Natural killer cell (primary cell): ENCODE measurements at regions not wholly inside any gene's neighbourhood (a gene's known extent, or its start where the extent isn't known, plus 50 kb on each side); places are given as distances from the start of the nearest gene placed in this dataset.

ENCODE experiments used
- ATAC-seq, 3 donors: fragments of 150-1000 bp in 2 of 3; fragments of 200-7000 bp in 1 of 3; cut with Tn5 transposase; 1 replicate in 1 of 3; 2 replicates in 2 of 3; pipeline ENCODE4 v1.10.0; 2021; ENCODE audit warnings: mild to moderate bottlenecking in 2 of 3, moderate library complexity in 2 of 3
- DNase-seq, 2 donors: peaks; one replicate each; pipeline versions ENCODE4 v3.0.0 to v3.0.0-alpha.2; 2013 to 2021; ENCODE audit warnings: mixed read lengths in 1 of 2
- H3K27ac ChIP-seq: one replicate; pipeline ENCODE4 v1.5.1; 2013; ENCODE audit warnings: mild to moderate bottlenecking, low read length
- H3K27me3 ChIP-seq: one replicate; pipeline ENCODE4 v1.6.1; 2013; ENCODE audit warnings: low read length; ENCODE audit not compliant: control insufficient read depth, insufficient read depth
- H3K36me3 ChIP-seq: one replicate; pipeline ENCODE4 v1.6.1; 2013; ENCODE audit warnings: low read length; ENCODE audit not compliant: control insufficient read depth, insufficient read depth
- H3K4me1 ChIP-seq: one replicate; pipeline ENCODE4 v1.6.1; 2013; ENCODE audit warnings: low read length; ENCODE audit not compliant: control insufficient read depth, insufficient read depth
- H3K4me3 ChIP-seq: one replicate; pipeline ENCODE4 v1.5.1; 2013; ENCODE audit warnings: low read length
- H3K9me3 ChIP-seq: one replicate; pipeline ENCODE4 v1.6.1; 2013; ENCODE audit warnings: low read length; ENCODE audit not compliant: control insufficient read depth, insufficient read depth
- H3K27ac Mint-ChIP-seq, 2 donors: one replicate each; pipeline ENCODE4 v1.8.0; 2022; ENCODE audit warnings: mild to moderate bottlenecking in 2 of 2, mixed read lengths in 2 of 2, moderate library complexity in 1 of 2
- H3K27me3 Mint-ChIP-seq, 2 donors: one replicate each; pipeline ENCODE4 v1.8.0; 2022; ENCODE audit warnings: low read depth in 2 of 2, mixed read lengths in 2 of 2
- H3K36me3 Mint-ChIP-seq: one replicate; pipeline ENCODE4 v1.8.0; 2022; ENCODE audit warnings: mixed read lengths
- H3K4me1 Mint-ChIP-seq, 2 donors: one replicate each; pipeline ENCODE4 v1.8.0; 2022; ENCODE audit warnings: mixed read lengths in 2 of 2
- H3K4me3 Mint-ChIP-seq: one replicate; pipeline ENCODE4 v1.8.0; 2022; ENCODE audit warnings: mild to moderate bottlenecking, moderate library complexity, mixed read lengths
- H3K9me3 Mint-ChIP-seq, 2 donors: one replicate each; pipeline ENCODE4 v1.8.0; 2022; ENCODE audit warnings: mixed read lengths in 2 of 2
- WGBS: methylation state at CpG from one replicate; pipeline ENCODE4 v1.1.7; 2013; ENCODE audit warnings: missing lambda C conversion rate; ENCODE audit not compliant: insufficient coverage; 5-methylcytosine and 5-hydroxymethylcytosine counted together
- intact Hi-C: fragments of 100-400 bp; cut with micrococcal nuclease; formaldehyde crosslinking; loops from one replicate; pipeline ENCODE4 v1.14.2; 2022
- TF ChIP-seq, protein P1 (sequence below): fragments of 200-600 bp; IDR thresholded peaks from one replicate; pipeline ENCODE4 v1.8.0; 2022; ENCODE audit warnings: antibody characterized with exemption

GRCh38 chr12:60311940-60312339, 716.1 kb downstream of the SLC16A7 start:
- WGBS = 60% methylated on average over 1 of the region's 2 CpGs
- no peaks in the 10 kb centered on the region for H3K36me3 ChIP-seq
- intact Hi-C loops = no loop called here
- H3K27ac ChIP-seq = no peak overlapping the region
- no peaks in the 10 kb centered on the region for H3K4me1 ChIP-seq
- DNase-seq (no peak), ATAC-seq (no peak)
- TF ChIP-seq, protein P1, sequence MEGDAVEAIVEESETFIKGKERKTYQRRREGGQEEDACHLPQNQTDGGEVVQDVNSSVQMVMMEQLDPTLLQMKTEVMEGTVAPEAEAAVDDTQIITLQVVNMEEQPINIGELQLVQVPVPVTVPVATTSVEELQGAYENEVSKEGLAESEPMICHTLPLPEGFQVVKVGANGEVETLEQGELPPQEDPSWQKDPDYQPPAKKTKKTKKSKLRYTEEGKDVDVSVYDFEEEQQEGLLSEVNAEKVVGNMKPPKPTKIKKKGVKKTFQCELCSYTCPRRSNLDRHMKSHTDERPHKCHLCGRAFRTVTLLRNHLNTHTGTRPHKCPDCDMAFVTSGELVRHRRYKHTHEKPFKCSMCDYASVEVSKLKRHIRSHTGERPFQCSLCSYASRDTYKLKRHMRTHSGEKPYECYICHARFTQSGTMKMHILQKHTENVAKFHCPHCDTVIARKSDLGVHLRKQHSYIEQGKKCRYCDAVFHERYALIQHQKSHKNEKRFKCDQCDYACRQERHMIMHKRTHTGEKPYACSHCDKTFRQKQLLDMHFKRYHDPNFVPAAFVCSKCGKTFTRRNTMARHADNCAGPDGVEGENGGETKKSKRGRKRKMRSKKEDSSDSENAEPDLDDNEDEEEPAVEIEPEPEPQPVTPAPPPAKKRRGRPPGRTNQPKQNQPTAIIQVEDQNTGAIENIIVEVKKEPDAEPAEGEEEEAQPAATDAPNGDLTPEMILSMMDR = no peak
- Mint-ChIP-seq H3K9me3 (peaks cover 12 to 17% of the 10 kb centered on the region in 2 donors), H3K27ac (no peak overlapping the region), H3K36me3 (no peaks in the 10 kb centered on the region), H3K4me3 (no peak overlapping the region), H3K27me3 (no peaks in the 10 kb centered on the region), H3K4me1 (no peaks in the 10 kb centered on the region)
- no peak overlapping the region for H3K4me3 ChIP-seq
- no peaks in the 10 kb centered on the region for H3K9me3 ChIP-seq
- H3K27me3 ChIP-seq = no peaks in the 10 kb centered on the region

GRCh38 chr12:60317361-60317760, 721.5 kb downstream of the SLC16A7 start:
- WGBS = 63% methylated on average over 1 of the region's 1 CpG
- ATAC-seq = no peak
- no peaks in the 10 kb centered on the region for H3K27me3 ChIP-seq

DNA sequence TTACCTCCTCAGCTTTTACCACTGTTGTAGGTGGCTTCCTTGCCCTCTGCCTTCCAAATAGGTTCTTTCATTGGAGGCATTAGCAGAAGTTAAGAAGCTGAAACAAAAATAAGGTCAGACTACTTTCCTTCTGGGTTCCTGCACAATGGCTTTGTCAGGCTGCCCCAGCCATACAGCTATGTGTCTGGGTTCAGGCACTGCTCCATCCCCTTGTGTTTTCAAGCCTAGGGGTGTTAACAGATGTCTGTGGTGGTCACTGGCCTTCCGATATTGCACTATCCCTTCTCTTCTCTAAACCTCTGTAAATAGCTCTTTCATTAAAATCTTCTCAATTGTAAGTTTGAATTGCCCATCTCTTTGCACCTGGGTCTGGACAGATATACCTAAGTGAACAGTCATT, 728.9 kb downstream of the SLC16A7 start:
- peaks cover 7 to 16% of the 10 kb centered on the region in 2 donors for H3K9me3 Mint-ChIP-seq
- no peak overlapping the region for H3K27ac Mint-ChIP-seq
- intact Hi-C loops = no loop called here
- DNase-seq = no peak
- no peaks in the 10 kb centered on the region for H3K4me1 ChIP-seq
- no peaks in the 10 kb centered on the region for H3K36me3 ChIP-seq
- H3K9me3 ChIP-seq = no peaks in the 10 kb centered on the region
- no peaks in the 10 kb centered on the region for H3K27me3 Mint-ChIP-seq
- H3K27ac ChIP-seq = no peak overlapping the region
- TF ChIP-seq, protein P1 = no peak
- no peaks in the 10 kb centered on the region for H3K36me3 Mint-ChIP-seq
- H3K4me3 Mint-ChIP-seq = no peak overlapping the region
- 86% methylated on average over 1 of the region's 1 CpG for WGBS
- no peaks in the 10 kb centered on the region for H3K27me3 ChIP-seq
- no peaks in the 10 kb centered on the region for H3K4me1 Mint-ChIP-seq
- H3K4me3 ChIP-seq = no peak overlapping the region
- ATAC-seq = no peak

More at GRCh38 chr12:60317361-60317760, 721.5 kb downstream of the SLC16A7 start:
- no peaks in the 10 kb centered on the region for H3K9me3 ChIP-seq
- no peak overlapping the region for H3K27ac ChIP-seq
- TF ChIP-seq, protein P1 = no peak
- Mint-ChIP-seq H3K27ac (no peak overlapping the region), H3K4me1 (no peaks in the 10 kb centered on the region), H3K36me3 (no peaks in the 10 kb centered on the region), H3K4me3 (no peak overlapping the region), H3K27me3 (no peaks in the 10 kb centered on the region), H3K9me3 (peaks cover 15 to 25% of the 10 kb centered on the region in 2 donors)
- H3K36me3 ChIP-seq = no peaks in the 10 kb centered on the region
- H3K4me1 ChIP-seq = no peaks in the 10 kb centered on the region
- intact Hi-C loops = no loop called here
- H3K4me3 ChIP-seq = no peak overlapping the region
- DNase-seq = no peak

DNA sequence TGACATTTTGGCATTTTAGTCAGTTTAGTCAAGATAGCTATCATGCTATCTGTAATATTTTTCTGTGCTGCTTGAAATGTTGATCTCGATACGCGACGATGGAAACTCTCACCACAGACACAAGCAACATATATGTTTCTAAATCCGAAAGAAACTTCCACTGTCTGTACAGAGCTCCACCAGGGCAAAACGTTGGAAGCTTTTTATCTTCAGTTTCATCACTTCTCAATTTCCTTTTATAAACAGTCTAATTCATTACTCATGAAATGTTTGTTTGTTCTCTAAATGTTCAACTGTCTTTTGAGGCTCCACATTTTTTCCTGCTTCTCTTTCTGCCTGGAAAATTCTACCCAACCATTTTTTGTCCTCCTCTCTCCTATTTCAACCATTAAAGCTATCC, 737.6 kb downstream of the SLC16A7 start:
- 75% methylated on average over 6 of the region's 6 CpGs for WGBS
- Mint-ChIP-seq H3K4me1 (no peaks in the 10 kb centered on the region), H3K9me3 (peaks cover 9 to 16% of the 10 kb centered on the region in 2 donors), H3K27me3 (no peaks in the 10 kb centered on the region), H3K4me3 (no peak overlapping the region), H3K36me3 (no peaks in the 10 kb centered on the region), H3K27ac (no peak overlapping the region)
- H3K27me3 ChIP-seq = no peaks in the 10 kb centered on the region
- no peak overlapping the region for H3K27ac ChIP-seq
- ATAC-seq = no peak
- H3K36me3 ChIP-seq = no peaks in the 10 kb centered on the region
- H3K4me3 ChIP-seq = no peak overlapping the region
- TF ChIP-seq, protein P1 = no peak
- H3K4me1 ChIP-seq = no peaks in the 10 kb centered on the region
- no peak for DNase-seq
- peaks cover 3% of the 10 kb centered on the region for H3K9me3 ChIP-seq
- intact Hi-C loops = no loop called here
